ENCODE measurements at regions not wholly inside any gene's neighbourhood (a gene's known extent, or its start where the extent isn't known, plus 50 kb on each side); places are given as distances from the start of the nearest gene placed in this dataset.

- Histone ChIP-seq H2BK5ac (ENCODE audit: low read depth, low read length) (no peak overlapping the region), H4K20me1 (replicated peaks in 1 of 2; ENCODE audit: control insufficient read depth in 1 of 2, insufficient read depth in 2 of 2, low read length in 2 of 2) (no peaks in the 10 kb centered on the region), H3K4ac (replicated peaks; ENCODE audit: insufficient read length, low read depth, low read length) (no peak overlapping the region), H3K4me3 (ENCODE audit: extremely low read depth in 1 of 4, insufficient read depth in 2 of 4, low read depth in 3 of 4, low read length in 4 of 4) (no peak overlapping the region), H3K23ac (ENCODE audit: insufficient read length) (no peak overlapping the region), H3K27ac (ENCODE audit: low read depth, low read length) (no peak overlapping the region), H3K36me3 (ENCODE audit: control insufficient read depth in 2 of 4, insufficient read depth in 4 of 4, low read length in 3 of 4) (no peaks in the 10 kb centered on the region), H4K91ac (replicated peaks; ENCODE audit: insufficient read length, low read length) (no peak overlapping the region), H2AK5ac (ENCODE audit: low read depth, low read length) (no peak overlapping the region), H2AFZ (ENCODE audit: low read length) (no peak overlapping the region), H3K18ac (ENCODE audit: extremely low read depth, low read length) (no peak overlapping the region), H2BK15ac (ENCODE audit: low read length) (no peak overlapping the region), H3K9me3 (ENCODE audit: insufficient read depth in 2 of 2, low read depth in 1 of 2, low read length in 1 of 2) (peaks cover 4 to 8% of the 10 kb centered on the region in 2 experiments; a peak in 2 of 4 replicates), H3K27me3 (replicated peaks in 1 of 4; ENCODE audit: control insufficient read depth in 3 of 4, extremely low read depth in 1 of 4, insufficient read depth in 3 of 4, low read length in 3 of 4) (no peaks in the 10 kb centered on the region), H3K79me2 (ENCODE audit: control insufficient read depth in 1 of 2, insufficient read depth in 2 of 2, low read length in 2 of 2) (no peaks in the 10 kb centered on the region), H3K79me1 (ENCODE audit: low read depth, low read length) (no peaks in the 10 kb centered on the region), H2BK12ac (ENCODE audit: low read depth, low read length) (no peak overlapping the region), H3K9ac (replicated peaks in 1 of 4; ENCODE audit: extremely low read depth in 1 of 4, low read depth in 3 of 4, low read length in 3 of 4) (no peak overlapping the region), H3K56ac (replicated peaks; ENCODE audit: insufficient read length, low read depth, low read length) (no peak overlapping the region), H4K8ac (ENCODE audit: extremely low read depth, insufficient read depth, low read length) (no peak overlapping the region), H3K4me1 (replicated peaks in 1 of 4; ENCODE audit: control insufficient read depth in 3 of 4, insufficient read depth in 4 of 4, low read length in 3 of 4) (no peaks in the 10 kb centered on the region), H3K4me2 (ENCODE audit: insufficient read depth in 1 of 2, low read depth in 2 of 2, low read length in 2 of 2) (no peak overlapping the region), H3K23me2 (ENCODE audit: low read depth, low read length) (no peaks in the 10 kb centered on the region), H2BK20ac (ENCODE audit: low read length) (no peak overlapping the region), H4K5ac (ENCODE audit: insufficient read length, low read depth, low read length) (no peak overlapping the region), H3K14ac (ENCODE audit: insufficient read length) (no peak overlapping the region), H2BK120ac (replicated peaks; ENCODE audit: low read depth, low read length) (no peak overlapping the region)
- DNase-seq (ENCODE audit: low read depth in 1 of 2, low spot score in 2 of 2) (no peak), FAIRE-seq (no peak)
- POLR2A ChIA-PET (ENCODE audit: partially characterized antibody) = no interaction called here
- WGBS, 2 experiments (ENCODE audit: extremely low coverage in 1 of 2, insufficient coverage in 1 of 2, insufficient read length in 1 of 2, insufficient replicate concordance in 2 of 2, low coverage in 1 of 2, low lambda C conversion rate in 2 of 2, missing lambda C conversion rate in 1 of 2) = 100% methylated on average over 1 of the region's 1 CpG; no CpG with 5 or more reads in 1 of the 2 experiments
- CTCF ChIA-PET (ENCODE audit: partially characterized antibody) = interaction anchor here (0.6 kb wide), 1 partner anchor 349 kb away, joined by 3 read pairs; no protein-coding TSS in a partner anchor
- TF ChIP-seq ATF2 (IDR thresholded peaks at IDR 0.05; ENCODE audit: low read length) (no peak), BACH1 (IDR thresholded peaks at IDR 0.05; ENCODE audit: low read length) (no peak), KDM1A (IDR thresholded peaks at IDR 0.05; ENCODE audit: borderline replicate concordance, low read length) (no peak), TCF12 (IDR thresholded peaks at IDR 0.05; ENCODE audit: low read depth, low read length) (no peak), CHD2 (IDR thresholded peaks at IDR 0.05; ENCODE audit: low read length) (no peak), POLR2AphosphoS5 (IDR thresholded peaks at IDR 0.05; ENCODE audit: low read depth, low read length) (no peak), CTCF (IDR thresholded peaks at IDR 0.05; ENCODE audit: control extremely low read depth in 1 of 3, insufficient read depth in 1 of 3, low read depth in 1 of 3, low read length in 3 of 3) (no peak), SIN3A (conservative IDR thresholded peaks at IDR 0.05 in 1 of 2, IDR thresholded peaks at IDR 0.05 in 1 of 2; ENCODE audit: low read depth in 1 of 2, low read length in 2 of 2) (no peak), MAX (IDR thresholded peaks at IDR 0.05) (no peak), E2F6 (IDR thresholded peaks at IDR 0.05) (no peak)
Measured at GRCh38 chr18:29377346-29377745, 1200.4 kb upstream of the CDH2 start.
